ENCODE measurements at regions not wholly inside any gene's neighbourhood (a gene's known extent, or its start where the extent isn't known, plus 50 kb on each side); places are given as distances from the start of the nearest gene placed in this dataset.
"Not testable (repeated sequence)": the region's sequence is repeated elsewhere in the genome, so short reads cannot be mapped to it uniquely, and the experiment has no call there.

DNA sequence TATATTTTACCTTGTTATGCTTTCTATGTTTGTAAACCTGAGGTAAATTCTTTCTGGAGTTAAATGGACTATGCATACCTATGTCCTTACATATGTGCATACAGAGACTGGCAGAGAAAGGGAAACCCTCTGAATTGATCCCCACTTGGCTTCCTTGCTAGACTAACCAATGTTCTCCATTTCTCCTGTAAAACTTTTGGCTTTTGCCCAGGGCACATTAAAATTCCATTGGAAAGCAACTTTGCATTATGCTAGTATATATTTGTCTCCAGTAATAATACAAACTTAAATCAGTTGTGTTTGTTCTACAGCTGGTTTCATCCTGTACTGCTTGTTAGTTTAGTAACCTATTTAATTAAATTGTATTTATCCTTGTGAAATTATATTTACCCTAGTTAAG lies 646.0 kb upstream of the MARCKS start:
- no peak overlapping the region for H3K4me3 ChIP-seq (ENCODE audit: low read depth, low read length)
- TF ChIP-seq, protein P1, sequence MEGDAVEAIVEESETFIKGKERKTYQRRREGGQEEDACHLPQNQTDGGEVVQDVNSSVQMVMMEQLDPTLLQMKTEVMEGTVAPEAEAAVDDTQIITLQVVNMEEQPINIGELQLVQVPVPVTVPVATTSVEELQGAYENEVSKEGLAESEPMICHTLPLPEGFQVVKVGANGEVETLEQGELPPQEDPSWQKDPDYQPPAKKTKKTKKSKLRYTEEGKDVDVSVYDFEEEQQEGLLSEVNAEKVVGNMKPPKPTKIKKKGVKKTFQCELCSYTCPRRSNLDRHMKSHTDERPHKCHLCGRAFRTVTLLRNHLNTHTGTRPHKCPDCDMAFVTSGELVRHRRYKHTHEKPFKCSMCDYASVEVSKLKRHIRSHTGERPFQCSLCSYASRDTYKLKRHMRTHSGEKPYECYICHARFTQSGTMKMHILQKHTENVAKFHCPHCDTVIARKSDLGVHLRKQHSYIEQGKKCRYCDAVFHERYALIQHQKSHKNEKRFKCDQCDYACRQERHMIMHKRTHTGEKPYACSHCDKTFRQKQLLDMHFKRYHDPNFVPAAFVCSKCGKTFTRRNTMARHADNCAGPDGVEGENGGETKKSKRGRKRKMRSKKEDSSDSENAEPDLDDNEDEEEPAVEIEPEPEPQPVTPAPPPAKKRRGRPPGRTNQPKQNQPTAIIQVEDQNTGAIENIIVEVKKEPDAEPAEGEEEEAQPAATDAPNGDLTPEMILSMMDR (IDR thresholded peaks at IDR 0.05; ENCODE audit: low read depth, low read length): no peak

DNA sequence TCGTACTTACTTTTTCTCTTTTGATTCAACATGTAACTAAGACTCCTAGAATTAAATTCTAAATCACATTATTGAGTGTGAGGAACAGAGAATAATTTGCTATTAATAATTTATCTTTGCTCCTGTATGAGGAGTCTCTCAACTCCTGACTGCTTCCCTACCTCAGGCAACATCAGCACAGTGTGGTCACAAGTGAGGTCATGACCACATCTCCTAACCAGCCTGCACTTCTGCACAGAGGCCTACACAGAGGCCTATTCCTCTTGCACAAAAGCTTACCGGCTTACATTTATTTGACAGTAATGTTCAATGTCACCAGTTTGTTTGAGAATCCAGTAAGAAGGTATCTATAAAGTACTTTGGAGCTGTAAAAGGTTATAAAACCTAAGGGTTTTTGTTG lies 637.4 kb upstream of the MARCKS start:
- TF ChIP-seq, protein P1 (IDR thresholded peaks at IDR 0.05; ENCODE audit: low read depth, low read length): no peak
- H3K4me3 ChIP-seq (ENCODE audit: low read depth, low read length): no peak overlapping the region

DNA sequence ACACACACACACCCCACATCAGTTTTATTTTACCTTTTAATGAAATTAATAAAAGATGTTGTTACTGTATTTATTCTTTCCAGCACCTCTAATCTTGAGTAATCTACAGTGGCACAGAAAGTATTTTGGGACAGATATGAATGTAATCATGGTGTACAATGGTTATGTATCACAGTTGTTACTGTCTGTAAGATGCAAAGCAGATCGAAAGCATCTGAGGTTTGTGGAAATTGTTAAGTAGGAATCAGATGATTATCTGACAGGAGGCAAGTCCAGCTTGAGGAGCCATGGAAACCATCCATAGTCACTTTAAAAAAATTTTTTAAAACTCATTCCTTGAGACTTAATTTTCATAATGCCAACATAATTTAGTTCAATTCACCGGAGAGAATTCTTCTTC lies 636.3 kb upstream of the MARCKS start:
- TF ChIP-seq, protein P1 (IDR thresholded peaks at IDR 0.05; ENCODE audit: low read depth, low read length): no peak

DNA sequence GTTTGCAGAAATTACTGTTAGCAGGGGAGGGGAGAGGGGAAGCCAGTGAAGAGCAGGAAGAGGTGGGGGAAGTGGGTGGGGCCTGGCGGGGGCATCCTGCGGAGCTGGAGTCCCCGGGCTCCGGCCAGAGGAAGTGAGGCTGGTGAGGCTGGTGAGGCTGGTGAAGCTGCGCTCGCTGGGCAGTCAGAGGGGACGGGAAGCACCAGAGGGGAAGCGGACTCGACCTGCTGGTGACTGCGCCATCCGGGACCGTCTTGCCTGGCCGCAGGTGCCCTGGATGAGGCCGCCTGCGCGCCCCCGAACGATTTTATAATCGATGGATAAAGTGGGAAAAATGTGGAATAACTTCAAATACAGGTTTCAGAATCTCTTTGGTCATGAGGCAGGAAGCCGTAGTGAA lies 635.3 kb upstream of the MARCKS start:
- H3K4me3 ChIP-seq (ENCODE audit: low read depth, low read length): no peak overlapping the region
- TF ChIP-seq, protein P1 (IDR thresholded peaks at IDR 0.05; ENCODE audit: low read depth, low read length): no peak

More for the DNA sequence above, 636.3 kb upstream of the MARCKS start:
- no peak overlapping the region for H3K4me3 ChIP-seq (ENCODE audit: low read depth, low read length)

DNA sequence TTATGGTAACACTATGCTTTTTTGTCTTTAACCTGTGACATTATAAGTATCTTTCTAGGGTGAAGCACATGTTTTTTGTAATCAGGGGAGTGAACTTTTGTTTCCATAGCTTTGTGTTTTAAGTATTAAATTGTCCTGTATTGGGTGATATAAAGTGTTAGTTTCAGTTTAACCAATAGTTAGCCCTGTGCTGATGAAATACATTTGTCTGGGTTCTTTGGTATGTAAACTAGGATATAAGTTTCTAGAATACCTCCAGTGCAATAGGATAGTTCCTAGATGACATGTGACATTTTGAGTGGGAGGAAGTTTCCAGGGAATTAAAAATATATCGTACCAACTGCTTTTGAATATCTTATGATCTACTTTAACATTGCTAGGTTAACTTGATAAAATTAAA lies 611.0 kb upstream of the MARCKS start:
- H3K4me3 ChIP-seq (ENCODE audit: low read depth, low read length): no peak overlapping the region
- TF ChIP-seq, protein P1 (IDR thresholded peaks at IDR 0.05; ENCODE audit: low read depth, low read length): no peak

DNA sequence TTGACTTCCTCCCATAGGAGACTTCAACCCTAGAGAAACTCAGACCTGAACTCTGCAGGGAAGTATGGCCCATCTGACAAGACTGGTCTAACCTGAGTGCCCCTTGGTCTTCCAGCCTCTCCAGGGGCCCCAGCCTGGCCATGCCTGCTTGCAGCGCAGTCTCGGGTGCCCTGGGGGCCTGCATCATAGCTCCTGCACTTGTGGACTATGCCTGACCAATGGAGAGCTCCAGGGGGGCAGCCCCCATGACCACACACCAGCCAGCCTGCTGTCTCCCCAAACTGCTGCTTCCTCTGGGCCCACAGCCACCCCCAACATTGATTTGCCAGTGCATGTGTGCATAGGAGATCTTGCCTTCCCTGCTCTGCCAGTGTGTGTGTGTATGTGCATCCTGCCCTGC lies 608.6 kb upstream of the MARCKS start:
- H3K4me3 ChIP-seq (ENCODE audit: low read depth, low read length): no peak overlapping the region
- TF ChIP-seq, protein P1 (IDR thresholded peaks at IDR 0.05; ENCODE audit: low read depth, low read length): no peak

DNA sequence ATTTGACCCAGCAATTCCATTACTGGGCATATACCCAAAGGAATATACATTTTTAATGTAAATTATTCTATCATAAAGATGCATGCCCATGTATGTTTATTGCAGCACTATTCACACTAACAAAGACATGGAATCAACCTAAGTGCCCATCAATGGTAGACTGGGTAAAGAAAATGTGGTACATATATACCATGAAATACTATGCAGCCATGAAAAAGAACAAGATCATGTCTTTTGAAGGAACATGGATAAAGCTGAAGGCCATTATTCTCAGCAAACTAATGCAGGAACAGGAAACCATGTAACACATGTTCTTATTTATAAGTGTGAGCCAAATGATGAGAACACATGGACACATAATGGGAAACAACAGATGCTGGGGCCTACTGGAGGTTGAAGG lies 603.0 kb upstream of the MARCKS start:
- not testable (repeated sequence) for H3K4me3 ChIP-seq (ENCODE audit: low read depth, low read length)

DNA sequence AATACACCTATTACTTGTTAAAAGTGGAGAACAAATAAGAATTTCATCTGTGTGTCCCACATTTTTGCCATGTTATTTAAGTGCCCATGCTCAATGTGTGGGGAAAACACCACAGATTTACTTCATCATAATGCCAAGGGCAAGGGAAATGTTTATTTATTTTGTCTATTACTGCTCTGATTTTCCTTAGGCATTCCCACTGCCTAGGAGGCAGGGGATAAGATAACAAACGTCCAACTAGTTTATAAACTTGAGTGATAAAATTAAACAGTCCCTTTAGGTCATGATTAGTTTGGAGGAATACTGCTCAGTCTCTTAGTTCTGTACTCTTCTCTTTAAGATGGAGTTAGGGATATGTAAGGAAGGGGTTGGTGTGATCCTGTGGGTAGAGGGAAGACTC lies 598.4 kb upstream of the MARCKS start:
- H3K4me3 ChIP-seq (ENCODE audit: low read depth, low read length): no peak overlapping the region
- TF ChIP-seq, protein P1 (IDR thresholded peaks at IDR 0.05; ENCODE audit: low read depth, low read length): no peak
